ENCODE measurements at regions not wholly inside any gene's neighbourhood (a gene's known extent, or its start where the extent isn't known, plus 50 kb on each side); places are given as distances from the start of the nearest gene placed in this dataset.

GRCh38 chr5:174287761-174288160 lies 242.3 kb downstream of the NSG2 start:
- no peaks in the 10 kb centered on the region for H3K36me3 ChIP-seq (ENCODE audit: control insufficient read depth in 2 of 2, insufficient read depth in 2 of 2, low read length in 1 of 2)
- DNase-seq (ENCODE audit: low read depth in 6 of 9, low spot score in 9 of 9) = no peak
- no peaks in the 10 kb centered on the region for H3K4me1 ChIP-seq (ENCODE audit: control insufficient read depth in 2 of 2, insufficient read depth in 2 of 2, low read length in 2 of 2)
- H3K27me3 ChIP-seq (ENCODE audit: control insufficient read depth in 2 of 2, insufficient read depth in 1 of 2, low read length in 1 of 2) = no peaks in the 10 kb centered on the region
- H3K9me3 ChIP-seq (ENCODE audit: control insufficient read depth in 2 of 2, insufficient read depth in 1 of 2, low read length in 1 of 2) = no peaks in the 10 kb centered on the region
- H3K4me3 ChIP-seq (ENCODE audit: low read length in 2 of 2) = no peak overlapping the region
- WGBS = 95% methylated on average over 4 of the region's 4 CpGs
- H3K27ac ChIP-seq (ENCODE audit: low read depth in 1 of 2, low read length in 1 of 2) = no peak overlapping the region

DNA sequence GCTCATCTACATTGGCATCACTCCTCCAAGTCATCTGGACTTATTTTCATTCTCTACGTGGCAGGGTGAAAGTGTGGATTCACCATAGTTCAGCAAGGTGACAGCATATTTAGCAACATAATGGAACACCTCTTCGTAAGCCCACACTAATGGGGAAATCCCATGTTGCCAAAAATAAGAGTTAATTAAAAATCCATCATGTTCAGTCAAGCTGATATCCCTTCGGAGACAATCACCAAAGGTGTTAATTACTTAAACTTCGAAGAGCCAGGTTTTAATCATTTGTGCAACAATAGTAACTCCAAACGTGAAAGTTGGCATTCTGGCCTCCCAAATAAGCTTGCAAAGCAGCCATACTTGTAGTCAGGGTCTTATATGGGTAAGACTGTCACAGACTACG lies 242.9 kb downstream of the NSG2 start:
- Histone ChIP-seq H3K36me3 (ENCODE audit: control insufficient read depth in 2 of 2, insufficient read depth in 2 of 2, low read length in 1 of 2) (no peaks in the 10 kb centered on the region), H3K27me3 (ENCODE audit: control insufficient read depth in 2 of 2, insufficient read depth in 1 of 2, low read length in 1 of 2) (no peaks in the 10 kb centered on the region), H3K9me3 (ENCODE audit: control insufficient read depth in 2 of 2, insufficient read depth in 1 of 2, low read length in 1 of 2) (no peaks in the 10 kb centered on the region), H3K4me1 (ENCODE audit: control insufficient read depth in 2 of 2, insufficient read depth in 2 of 2, low read length in 2 of 2) (no peaks in the 10 kb centered on the region), H3K4me3 (ENCODE audit: low read length in 2 of 2) (no peak overlapping the region), H3K27ac (ENCODE audit: low read depth in 1 of 2, low read length in 1 of 2) (no peak overlapping the region)
- no peak for DNase-seq (ENCODE audit: low read depth in 6 of 9, low spot score in 9 of 9)
- 83% methylated on average over 6 of the region's 6 CpGs for whole genome bisulfite sequencing

GRCh38 chr5:174291162-174291561 lies 245.7 kb downstream of the NSG2 start:
- no peaks in the 10 kb centered on the region for H3K27me3 ChIP-seq (ENCODE audit: control insufficient read depth in 2 of 2, insufficient read depth in 1 of 2, low read length in 1 of 2)
- no peaks in the 10 kb centered on the region for H3K36me3 ChIP-seq (ENCODE audit: control insufficient read depth in 2 of 2, insufficient read depth in 2 of 2, low read length in 1 of 2)
- no peak overlapping the region for H3K4me3 ChIP-seq (ENCODE audit: low read length in 2 of 2)
- no peak overlapping the region for H3K27ac ChIP-seq (ENCODE audit: low read depth in 1 of 2, low read length in 1 of 2)
- no peaks in the 10 kb centered on the region for H3K4me1 ChIP-seq (ENCODE audit: control insufficient read depth in 2 of 2, insufficient read depth in 2 of 2, low read length in 2 of 2)
- 87% methylated on average over 3 of the region's 3 CpGs for WGBS
- H3K9me3 ChIP-seq (ENCODE audit: control insufficient read depth in 2 of 2, insufficient read depth in 1 of 2, low read length in 1 of 2) = no peaks in the 10 kb centered on the region
- DNase-seq (ENCODE audit: low read depth in 6 of 9, low spot score in 9 of 9) = no peak

DNA sequence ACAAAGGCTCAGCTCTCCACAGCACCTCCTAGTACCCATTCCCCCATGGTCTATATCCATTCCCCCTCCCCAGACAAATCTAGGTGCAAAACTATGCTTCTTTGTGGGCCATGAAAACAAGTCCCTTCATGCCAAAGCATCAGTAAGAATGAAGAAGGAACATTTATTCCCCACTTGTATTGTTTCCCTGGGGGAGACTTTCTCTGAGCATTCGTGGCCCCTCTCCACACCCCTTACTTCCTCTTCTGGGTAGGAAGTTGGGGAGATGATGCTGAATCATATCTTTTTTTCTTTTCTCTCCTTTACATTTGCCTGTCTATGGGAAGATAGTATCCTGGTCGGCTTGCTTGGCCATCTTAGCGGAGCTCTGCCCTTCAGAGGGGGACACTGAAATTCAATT lies 246.8 kb downstream of the NSG2 start:
- Histone ChIP-seq H3K9me3 (ENCODE audit: control insufficient read depth in 2 of 2, insufficient read depth in 1 of 2, low read length in 1 of 2) (no peaks in the 10 kb centered on the region), H3K27me3 (ENCODE audit: control insufficient read depth in 2 of 2, insufficient read depth in 1 of 2, low read length in 1 of 2) (no peaks in the 10 kb centered on the region), H3K27ac (ENCODE audit: low read depth in 1 of 2, low read length in 1 of 2) (no peak overlapping the region), H3K4me3 (ENCODE audit: low read length in 2 of 2) (no peak overlapping the region), H3K36me3 (ENCODE audit: control insufficient read depth in 2 of 2, insufficient read depth in 2 of 2, low read length in 1 of 2) (no peaks in the 10 kb centered on the region), H3K4me1 (ENCODE audit: control insufficient read depth in 2 of 2, insufficient read depth in 2 of 2, low read length in 2 of 2) (no peaks in the 10 kb centered on the region)
- WGBS = 84% methylated on average over 3 of the region's 3 CpGs
- no peak for DNase-seq (ENCODE audit: low read depth in 6 of 9, low spot score in 9 of 9)

GRCh38 chr5:174293006-174293405 lies 247.5 kb downstream of the NSG2 start:
- WGBS = 73% methylated on average over 6 of the region's 6 CpGs
- Histone ChIP-seq H3K36me3 (ENCODE audit: control insufficient read depth in 2 of 2, insufficient read depth in 2 of 2, low read length in 1 of 2) (no peaks in the 10 kb centered on the region), H3K4me1 (ENCODE audit: control insufficient read depth in 2 of 2, insufficient read depth in 2 of 2, low read length in 2 of 2) (no peaks in the 10 kb centered on the region), H3K27me3 (ENCODE audit: control insufficient read depth in 2 of 2, insufficient read depth in 1 of 2, low read length in 1 of 2) (no peaks in the 10 kb centered on the region), H3K27ac (ENCODE audit: low read depth in 1 of 2, low read length in 1 of 2) (no peak overlapping the region), H3K9me3 (ENCODE audit: control insufficient read depth in 2 of 2, insufficient read depth in 1 of 2, low read length in 1 of 2) (no peaks in the 10 kb centered on the region), H3K4me3 (ENCODE audit: low read length in 2 of 2) (no peak overlapping the region)
- DNase-seq (ENCODE audit: low read depth in 6 of 9, low spot score in 9 of 9) = no peak

GRCh38 chr5:174293481-174293880 lies 248.0 kb downstream of the NSG2 start:
- no peaks in the 10 kb centered on the region for H3K4me1 ChIP-seq (ENCODE audit: control insufficient read depth in 2 of 2, insufficient read depth in 2 of 2, low read length in 2 of 2)
- no peak overlapping the region for H3K27ac ChIP-seq (ENCODE audit: low read depth in 1 of 2, low read length in 1 of 2)
- H3K27me3 ChIP-seq (ENCODE audit: control insufficient read depth in 2 of 2, insufficient read depth in 1 of 2, low read length in 1 of 2) = no peaks in the 10 kb centered on the region
- no peak for DNase-seq (ENCODE audit: low read depth in 6 of 9, low spot score in 9 of 9)
- H3K9me3 ChIP-seq (ENCODE audit: control insufficient read depth in 2 of 2, insufficient read depth in 1 of 2, low read length in 1 of 2) = no peaks in the 10 kb centered on the region
- H3K36me3 ChIP-seq (ENCODE audit: control insufficient read depth in 2 of 2, insufficient read depth in 2 of 2, low read length in 1 of 2) = no peaks in the 10 kb centered on the region
- no peak overlapping the region for H3K4me3 ChIP-seq (ENCODE audit: low read length in 2 of 2)
- WGBS = 88% methylated on average over 4 of the region's 4 CpGs

- H3K9me3 ChIP-seq (ENCODE audit: control insufficient read depth in 2 of 2, insufficient read depth in 1 of 2, low read length in 1 of 2) = no peaks in the 10 kb centered on the region
- no peak for DNase-seq (ENCODE audit: low read depth in 6 of 9, low spot score in 9 of 9)
- no peaks in the 10 kb centered on the region for H3K36me3 ChIP-seq (ENCODE audit: control insufficient read depth in 2 of 2, insufficient read depth in 2 of 2, low read length in 1 of 2)
- WGBS = 64% methylated on average over 6 of the region's 6 CpGs
- no peaks in the 10 kb centered on the region for H3K27me3 ChIP-seq (ENCODE audit: control insufficient read depth in 2 of 2, insufficient read depth in 1 of 2, low read length in 1 of 2)
- H3K4me1 ChIP-seq (ENCODE audit: control insufficient read depth in 2 of 2, insufficient read depth in 2 of 2, low read length in 2 of 2) = no peaks in the 10 kb centered on the region
- H3K27ac ChIP-seq (ENCODE audit: low read depth in 1 of 2, low read length in 1 of 2) = no peak overlapping the region
- no peak overlapping the region for H3K4me3 ChIP-seq (ENCODE audit: low read length in 2 of 2)
Measured at GRCh38 chr5:174294891-174295620, 249.6 kb downstream of the NSG2 start.

- Histone ChIP-seq H3K27me3 (ENCODE audit: control insufficient read depth in 2 of 2, insufficient read depth in 1 of 2, low read length in 1 of 2) (no peaks in the 10 kb centered on the region), H3K27ac (ENCODE audit: low read depth in 1 of 2, low read length in 1 of 2) (no peak overlapping the region), H3K36me3 (ENCODE audit: control insufficient read depth in 2 of 2, insufficient read depth in 2 of 2, low read length in 1 of 2) (no peaks in the 10 kb centered on the region), H3K9me3 (ENCODE audit: control insufficient read depth in 2 of 2, insufficient read depth in 1 of 2, low read length in 1 of 2) (no peaks in the 10 kb centered on the region), H3K4me1 (ENCODE audit: control insufficient read depth in 2 of 2, insufficient read depth in 2 of 2, low read length in 2 of 2) (no peaks in the 10 kb centered on the region), H3K4me3 (ENCODE audit: low read length in 2 of 2) (no peak overlapping the region)
- DNase-seq (ENCODE audit: low read depth in 6 of 9, low spot score in 9 of 9) = no peak
- WGBS = 90% methylated on average over 8 of the region's 8 CpGs
Measured at GRCh38 chr5:174295702-174296436, 250.4 kb downstream of the NSG2 start.

- 62% methylated on average over 8 of the region's 8 CpGs for WGBS
- Histone ChIP-seq H3K27ac (ENCODE audit: low read depth in 1 of 2, low read length in 1 of 2) (no peak overlapping the region), H3K27me3 (ENCODE audit: control insufficient read depth in 2 of 2, insufficient read depth in 1 of 2, low read length in 1 of 2) (no peaks in the 10 kb centered on the region), H3K9me3 (ENCODE audit: control insufficient read depth in 2 of 2, insufficient read depth in 1 of 2, low read length in 1 of 2) (no peaks in the 10 kb centered on the region), H3K36me3 (ENCODE audit: control insufficient read depth in 2 of 2, insufficient read depth in 2 of 2, low read length in 1 of 2) (no peaks in the 10 kb centered on the region), H3K4me3 (ENCODE audit: low read length in 2 of 2) (no peak overlapping the region), H3K4me1 (ENCODE audit: control insufficient read depth in 2 of 2, insufficient read depth in 2 of 2, low read length in 2 of 2) (no peaks in the 10 kb centered on the region)
- no peak for DNase-seq (ENCODE audit: low read depth in 6 of 9, low spot score in 9 of 9)
Measured at GRCh38 chr5:174300118-174300940, 254.8 kb downstream of the NSG2 start.

Data from thymus (tissue), 11 donors.